GM12878 (cell line): ENCODE measurements at regions not wholly inside any gene's neighbourhood (a gene's known extent, or its start where the extent isn't known, plus 50 kb on each side); places are given as distances from the start of the nearest gene placed in this dataset.
"Not testable (repeated sequence)": the region's sequence is repeated elsewhere in the genome, so short reads cannot be mapped to it uniquely, and the experiment has no call there.

Experiments
- ATAC-seq: fragments of 200-7000 bp; cut with Tn5 transposase; 3 replicates; pipeline ENCODE4 v1.9.1; 2020; ENCODE audit warnings: mild to moderate bottlenecking, moderate library complexity
- BruUV-seq: library from RNA; stranded (reverse); fragments of 400-500 nt; replicated peaks from 2 replicates; lab custom pipeline; 2021; lab: Mats Ljungman, UMichigan
- CTCF ChIA-PET: fragments of 300-600 bp; sonication (Branson Sonifier 250); formaldehyde crosslinking; extraction: SDS; loops from one replicate; lab custom pipeline; 2021; ENCODE audit warnings: inconsistent platforms; lab: Yijun Ruan, JAX
- POLR2A ChIA-PET: fragments of 350-600 bp; formaldehyde crosslinking; extraction: SDS; loops from one replicate; lab custom pipeline; 2021; ENCODE audit warnings: inconsistent platforms; lab: Charles Lee
- RAD21 ChIA-PET: fragments of 300-600 bp; sonication (Branson Sonifier 250); formaldehyde crosslinking; loops from one replicate; lab custom pipeline; 2023; ENCODE audit warnings: antibody characterized with exemption; ENCODE audit not compliant: unreplicated experiment; lab: Charles Lee
- SMC1A ChIA-PET: fragments of 300-600 bp; sonication (Branson Sonifier 250); formaldehyde crosslinking; loops from one replicate; lab custom pipeline; 2023; ENCODE audit not compliant: unreplicated experiment, uncharacterized antibody; lab: Charles Lee
- DNase-seq: peaks from one replicate; pipeline ENCODE4 v3.0.0-alpha.2; 2011; ENCODE audit warnings: low read depth, low spot score
- FAIRE-seq: peaks from 3 replicates; lab custom pipeline; 2011; peaks lifted over from hg19 to GRCh38; lab: Jason Lieb, UNC
- H2AFZ ChIP-seq: 2 replicates; pipeline ENCODE4 v1.6.0; 2011; ENCODE audit warnings: low read depth, low read length, control low read depth; ENCODE audit not compliant: control insufficient read depth
- H3K27ac ChIP-seq: 2 replicates; pipeline ENCODE4 v1.5.1; 2011; ENCODE audit warnings: control low read depth; ENCODE audit not compliant: control insufficient read depth, insufficient read depth
- H3K27me3 ChIP-seq, 2 experiments: replicated peaks in 1 of 2; 2 replicates each; pipeline versions ENCODE4 v1.6.0 to v1.6.1; 2011; ENCODE audit warnings: low read length in 1 of 2; ENCODE audit not compliant: control insufficient read depth in 2 of 2, insufficient read depth in 2 of 2
- H3K36me3 ChIP-seq, 2 experiments: 2 replicates each; pipeline ENCODE4 v1.5.1; 2011; ENCODE audit warnings: low read length in 1 of 2; ENCODE audit not compliant: control insufficient read depth in 2 of 2, insufficient read depth in 2 of 2
- H3K4me1 ChIP-seq: 2 replicates; pipeline ENCODE4 v1.6.1; 2011; ENCODE audit warnings: mild to moderate bottlenecking, low read length, moderate library complexity, mixed read lengths; ENCODE audit not compliant: control insufficient read depth, insufficient read depth
- H3K4me2 ChIP-seq: 2 replicates; pipeline ENCODE4 v1.6.0; 2011; ENCODE audit warnings: control low read depth; ENCODE audit not compliant: control insufficient read depth, insufficient read depth
- H3K4me3 ChIP-seq: fragments of 200-600 bp; sonication (generic); 2 replicates; pipeline ENCODE4 v1.5.1; 2016
- H3K79me2 ChIP-seq: 2 replicates; pipeline ENCODE4 v1.6.0; 2011; ENCODE audit warnings: low read length; ENCODE audit not compliant: control insufficient read depth, insufficient read depth
- H3K9ac ChIP-seq: 2 replicates; pipeline ENCODE4 v1.8.0; 2011; ENCODE audit warnings: low read length, control low read depth, mixed read lengths; ENCODE audit not compliant: control insufficient read depth, insufficient read depth
- H3K9me3 ChIP-seq: replicated peaks from 3 replicates; pipeline ENCODE4 v1.5.1; 2011; ENCODE audit warnings: mild to moderate bottlenecking, low read length; ENCODE audit not compliant: control insufficient read depth, insufficient read depth
- H4K20me1 ChIP-seq: 2 replicates; pipeline ENCODE4 v1.6.0; 2011; ENCODE audit not compliant: control insufficient read depth, insufficient read depth
- BHLHE40 ChIP-seq, 2 experiments: fragments of 450-650 bp in 1 of 2; IDR thresholded peaks; 2 replicates each; pipeline ENCODE4 v1.6.1; 2011 to 2017; ENCODE audit warnings: low read depth in 2 of 2, borderline replicate concordance in 1 of 2, improper control_type of control experiment in 1 of 2, low read length in 1 of 2, mild to moderate bottlenecking in 1 of 2
- ELK1 ChIP-seq: IDR thresholded peaks from 2 replicates; pipeline ENCODE4 v1.6.1; 2012; ENCODE audit warnings: low read depth, low read length, improper control_type of control experiment
- GABPA ChIP-seq: IDR thresholded peaks from 2 replicates; pipeline ENCODE4 v1.6.1; 2014; ENCODE audit warnings: antibody characterized with exemption, low read depth, mild to moderate bottlenecking, inconsistent platforms
- HDAC2 ChIP-seq: fragments of 200-600 bp; sonication (generic); IDR thresholded peaks from 2 replicates; pipeline ENCODE4 v1.6.1; 2017
- HDGF ChIP-seq: fragments of 450-650 bp; IDR thresholded peaks from 2 replicates; pipeline ENCODE4 v1.6.1; 2016; ENCODE audit warnings: antibody characterized with exemption
- KLF5 ChIP-seq: fragments of 450-650 bp; IDR thresholded peaks from 2 replicates; pipeline ENCODE4 v1.6.1; 2014; ENCODE audit warnings: mild to moderate bottlenecking; ENCODE audit not compliant: partially characterized antibody
- NFYA ChIP-seq: IDR thresholded peaks from 2 replicates; pipeline ENCODE4 v1.6.1; 2011; ENCODE audit warnings: low read depth, mild to moderate bottlenecking, low read length, improper control_type of control experiment, borderline replicate concordance
- WGBS: methylation state at CpG from one replicate; pipeline ENCODE4 v1.1.6; 2016; ENCODE audit warnings: low lambda C conversion rate; ENCODE audit not compliant: insufficient replicate concordance, insufficient coverage; ENCODE audit errors: missing lambda C conversion rate; 5-methylcytosine and 5-hydroxymethylcytosine counted together
- in situ Hi-C: fragments of 300-500 bp; cut with MboI; formaldehyde crosslinking; loops from 9 replicates; pipeline ENCODE4 v1.14.3; 2018; ENCODE audit warnings: mixed read lengths
- intact Hi-C: fragments of 100-400 bp; cut with micrococcal nuclease; formaldehyde crosslinking; loops from one replicate; pipeline ENCODE4 v1.14.2; 2022; ENCODE audit not compliant: unreplicated experiment

- TF ChIP-seq NFYA (no peak), KLF5 (no peak), ELK1 (no peak), HDGF (no peak), GABPA (no peak), BHLHE40 (IDR thresholded peaks at IDR 0.05; ENCODE audit: borderline replicate concordance in 1 of 2, low read depth in 2 of 2, low read length in 1 of 2) (no peak), HDAC2 (no peak)
Measured at GRCh38 chr3:28155631-28156030, 85.8 kb upstream of the CMC1 start (continued).

- ChIA-PET RAD21 (interaction anchor here (1.2 kb wide), 1 partner anchor 12 kb away, joined by 3 read pairs; no protein-coding TSS in a partner anchor), CTCF (interaction anchor here (1.1 kb wide), 1 partner anchor 51 kb away, joined by 3 read pairs; no protein-coding TSS in a partner anchor), SMC1A (interaction anchor here (0.6 to 2.5 kb wide), 8 partner anchors 11 to 88 kb away, joined by 3 to 11 read pairs (median 4); no protein-coding TSS in a partner anchor), POLR2A (interaction anchor here (0.6 to 1.0 kb wide), 4 partner anchors 12 to 122 kb away, joined by 3 to 4 read pairs (median 3); no protein-coding TSS in a partner anchor)
- ATAC-seq, H3K9ac ChIP-seq, DNase-seq, H3K4me2 ChIP-seq, H3K4me3 ChIP-seq, H3K4me1 ChIP-seq, H3K27me3 ChIP-seq, H3K27ac ChIP-seq, H2AFZ ChIP-seq, intact Hi-C loops, H3K79me2 ChIP-seq, H3K9me3 ChIP-seq, H4K20me1 ChIP-seq, H3K36me3 ChIP-seq, in situ Hi-C loops, BruUV-seq, FAIRE-seq: not testable (repeated sequence)
- WGBS: 52% methylated on average over 12 of the region's 16 CpGs
Measured at GRCh38 chr3:28156599-28156998, 84.8 kb upstream of the CMC1 start.
